ENCODE measurements at regions not wholly inside any gene's neighbourhood (a gene's known extent, or its start where the extent isn't known, plus 50 kb on each side); places are given as distances from the start of the nearest gene placed in this dataset.

GRCh38 chr2:188016917-188017316 lies 274.8 kb upstream of the GULP1 start (continued):
- TF ChIP-seq GABPA (IDR thresholded peaks at IDR 0.05; ENCODE audit: borderline replicate concordance, insufficient read depth, low read length) (no peak), SIRT6 (IDR thresholded peaks at IDR 0.05; ENCODE audit: low read length) (no peak), NRF1 (IDR thresholded peaks at IDR 0.05; ENCODE audit: low read depth, low read length) (no peak), E2F6 (IDR thresholded peaks at IDR 0.05) (no peak), CBX8 (IDR thresholded peaks at IDR 0.05; ENCODE audit: borderline replicate concordance, low read depth, low read length) (no peak)

Measured in H1 (cell line).